GM12874 (cell line): ENCODE measurements at regions not wholly inside any gene's neighbourhood (a gene's known extent, or its start where the extent isn't known, plus 50 kb on each side); places are given as distances from the start of the nearest gene placed in this dataset.

Experiments used
- CTCF ChIP-seq: IDR thresholded peaks from 2 replicates; pipeline ENCODE4 v1.5.1; 2011; ENCODE audit warnings: low read depth, mild to moderate bottlenecking, control low read depth, low read length, moderate library complexity; ENCODE audit not compliant: insufficient read depth

- TF ChIP-seq CTCF = no peak
These were observed 98.6 kb upstream of the TMEM168 start for GRCh38 chr7:112888781-112889180.

DNA sequence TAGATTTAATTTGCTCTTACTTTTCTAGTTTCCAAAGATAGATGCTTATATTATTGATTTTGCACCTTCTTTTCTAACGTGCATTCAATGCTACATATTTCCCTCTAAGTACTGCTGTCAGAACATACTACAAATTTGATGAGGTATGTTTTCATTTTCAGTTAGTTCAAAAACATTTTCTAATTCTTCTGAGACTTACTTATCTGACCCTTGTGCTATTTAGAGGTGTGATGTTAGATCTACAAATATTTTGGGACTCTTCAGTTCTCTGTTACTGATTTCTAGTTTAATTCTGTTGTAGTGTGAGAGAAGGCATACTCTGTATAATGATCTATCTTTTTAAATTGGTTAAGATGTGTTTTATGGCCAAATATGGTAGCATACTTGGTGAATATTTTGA is 97.8 kb upstream of the TMEM168 start:
- TF ChIP-seq CTCF = no peak

DNA sequence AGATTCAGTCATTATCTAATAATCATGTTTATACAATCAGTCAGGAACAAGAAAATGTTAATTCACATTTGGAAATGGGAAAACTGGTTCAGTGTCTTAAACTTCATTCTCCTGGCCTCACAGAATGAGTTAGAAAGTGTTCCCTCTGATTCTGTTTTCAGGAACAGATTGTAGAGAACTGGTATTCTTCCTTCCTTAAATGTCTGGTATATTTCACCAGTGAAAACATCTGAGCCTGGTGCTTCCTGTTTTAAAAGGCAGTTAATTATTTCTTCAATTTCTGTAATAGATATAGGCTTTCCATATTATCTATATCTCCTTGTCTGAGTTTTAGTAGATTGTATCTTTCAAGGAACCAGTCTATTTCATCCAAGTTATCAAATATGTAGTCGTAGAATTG is 97.1 kb upstream of the TMEM168 start:
- no peak for TF ChIP-seq CTCF

DNA sequence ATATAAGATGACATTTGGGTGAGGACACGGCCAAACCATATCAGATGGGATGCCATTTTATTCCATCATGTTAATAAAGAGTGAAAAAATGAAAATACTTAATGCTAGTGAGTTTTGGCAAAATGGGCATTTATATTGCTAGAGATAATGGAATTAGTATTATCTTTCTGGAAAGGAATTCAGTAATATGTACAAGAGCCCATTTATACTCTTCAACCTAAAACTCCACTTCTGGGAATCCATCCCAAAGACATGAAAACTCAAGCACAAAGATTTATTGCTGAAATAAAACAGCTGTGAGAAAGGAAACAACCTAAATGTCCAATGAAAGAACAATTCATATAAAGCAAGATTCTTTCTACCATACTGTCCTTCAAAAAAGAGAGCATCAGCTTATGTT is 96.0 kb upstream of the TMEM168 start:
- no peak for TF ChIP-seq CTCF

GRCh38 chr7:112882991-112883390 is 92.8 kb upstream of the TMEM168 start:
- TF ChIP-seq CTCF = no peak

GRCh38 chr7:112882511-112882910 is 92.3 kb upstream of the TMEM168 start:
- TF ChIP-seq CTCF = no peak

DNA sequence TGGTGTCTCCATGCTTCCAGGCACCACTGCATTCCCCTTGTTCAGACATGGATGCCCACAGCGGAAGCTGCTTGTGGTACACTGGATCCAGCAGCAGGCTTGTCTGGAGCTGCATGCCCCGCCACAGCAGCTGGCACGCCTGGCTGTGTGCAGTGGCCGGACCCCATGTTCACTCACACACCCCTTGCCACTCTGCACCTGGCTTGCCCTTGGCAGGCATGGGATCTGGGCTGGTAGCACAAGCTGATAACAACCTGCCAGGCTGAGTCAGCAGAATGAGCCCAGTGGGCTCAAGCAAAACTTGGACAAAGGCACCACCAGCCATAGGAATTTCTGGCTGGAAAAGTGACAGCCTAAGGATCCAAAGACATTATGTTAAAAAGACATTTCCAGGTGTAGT is 91.8 kb upstream of the TMEM168 start:
- TF ChIP-seq CTCF = no peak

- TF ChIP-seq CTCF = no peak
These were observed 90.7 kb upstream of the TMEM168 start for GRCh38 chr7:112880818-112881418.
